ENCODE measurements at regions not wholly inside any gene's neighbourhood (a gene's known extent, or its start where the extent isn't known, plus 50 kb on each side); places are given as distances from the start of the nearest gene placed in this dataset.

GRCh38 chr2:14872779-14873325, 240.3 kb downstream of the LRATD1 start:
- no peak for DNase-seq (ENCODE audit: low read depth)
- H3K4me3 ChIP-seq (ENCODE audit: low read depth, low read length), result no peak overlapping the region
- TF ChIP-seq CTCF (IDR thresholded peaks at IDR 0.05; ENCODE audit: low read depth, low read length, missing control alignments), result no peak

- no peak overlapping the region for H3K4me3 ChIP-seq (ENCODE audit: low read depth, low read length)
- TF ChIP-seq CTCF (IDR thresholded peaks at IDR 0.05; ENCODE audit: low read depth, low read length, missing control alignments), result no peak
- DNase-seq (ENCODE audit: low read depth), result no peak
Measured at GRCh38 chr2:14881651-14882327, 249.3 kb downstream of the LRATD1 start.

- no peak overlapping the region for H3K4me3 ChIP-seq (ENCODE audit: low read depth, low read length)
- no peak for TF ChIP-seq CTCF (IDR thresholded peaks at IDR 0.05; ENCODE audit: low read depth, low read length, missing control alignments)
- DNase-seq (ENCODE audit: low read depth), result no peak
Measured at GRCh38 chr2:14884651-14885050, 252.1 kb downstream of the LRATD1 start.

- no peak overlapping the region for H3K4me3 ChIP-seq (ENCODE audit: low read depth, low read length)
- no peak for TF ChIP-seq CTCF (IDR thresholded peaks at IDR 0.05; ENCODE audit: low read depth, low read length, missing control alignments)
- no peak for DNase-seq (ENCODE audit: low read depth)
Measured at GRCh38 chr2:14891546-14891945, 259.0 kb downstream of the LRATD1 start.

- TF ChIP-seq CTCF (IDR thresholded peaks at IDR 0.05; ENCODE audit: low read depth, low read length, missing control alignments), result no peak
- no peak for DNase-seq (ENCODE audit: low read depth)
Measured at GRCh38 chr2:14896330-14897030, 264.0 kb downstream of the LRATD1 start.

GRCh38 chr2:14899621-14900414, 267.3 kb downstream of the LRATD1 start:
- DNase-seq (ENCODE audit: low read depth), result no peak
- no peak overlapping the region for H3K4me3 ChIP-seq (ENCODE audit: low read depth, low read length)
- TF ChIP-seq CTCF (IDR thresholded peaks at IDR 0.05; ENCODE audit: low read depth, low read length, missing control alignments), result no peak

More at GRCh38 chr2:14896330-14897030, 264.0 kb downstream of the LRATD1 start:
- H3K4me3 ChIP-seq (ENCODE audit: low read depth, low read length), result no peak overlapping the region
